Lower leg skin (tissue), 3 donors: ENCODE measurements at regions not wholly inside any gene's neighbourhood (a gene's known extent, or its start where the extent isn't known, plus 50 kb on each side); places are given as distances from the start of the nearest gene placed in this dataset.
"Not testable (repeated sequence)": the region's sequence is repeated elsewhere in the genome, so short reads cannot be mapped to it uniquely, and the experiment has no call there.

ENCODE experiments used
- CTCF ChIP-seq, 3 donors: fragments of 450-650 bp; IDR thresholded peaks; one replicate each; pipeline ENCODE4 v1.5.1; 2016; ENCODE audit warnings: antibody characterized with exemption in 3 of 3, mild to moderate bottlenecking in 3 of 3, moderate library complexity in 2 of 3
- POLR2A ChIP-seq, 2 donors: fragments of 450-650 bp; IDR thresholded peaks; one replicate each; pipeline ENCODE4 v1.6.1; 2016 to 2017; ENCODE audit warnings: antibody characterized with exemption in 2 of 2, mild to moderate bottlenecking in 1 of 2, moderate library complexity in 1 of 2

GRCh38 chr7:149975608-149976007 lies 101.8 kb downstream of the ATP6V0E2 start:
- TF ChIP-seq POLR2A, CTCF (IDR thresholded peaks at IDR 0.05): not testable (repeated sequence)
